Colon (tissue), 2 donors: ENCODE measurements at regions not wholly inside any gene's neighbourhood (a gene's known extent, or its start where the extent isn't known, plus 50 kb on each side); places are given as distances from the start of the nearest gene placed in this dataset.

ENCODE experiments used
- FAIRE-seq: peaks from 2 replicates; lab custom pipeline; 2012; peaks lifted over from hg19 to GRCh38; lab: Jason Lieb, UNC
- donor health status: control.
- donor health status: control.

GRCh38 chr18:64311859-64312258 lies 163.0 kb upstream of the LINC00305 start:
- no peak for FAIRE-seq

- FAIRE-seq: no peak
Observed at GRCh38 chr18:64295839-64296238, 147.0 kb upstream of the LINC00305 start.

- no peak for FAIRE-seq
Observed at GRCh38 chr18:64294967-64295366, 146.1 kb upstream of the LINC00305 start.

GRCh38 chr18:64288432-64288831 lies 139.5 kb upstream of the LINC00305 start:
- no peak for FAIRE-seq

- FAIRE-seq: no peak
Observed at GRCh38 chr18:64287926-64288325, 139.0 kb upstream of the LINC00305 start.

GRCh38 chr18:64283059-64283458 lies 134.2 kb upstream of the LINC00305 start:
- FAIRE-seq: peak; percentile 31

GRCh38 chr18:64278026-64278425 lies 129.1 kb upstream of the LINC00305 start:
- no peak for FAIRE-seq

GRCh38 chr18:64276311-64277090 lies 127.6 kb upstream of the LINC00305 start:
- FAIRE-seq: no peak

GRCh38 chr18:64275593-64276300 lies 126.9 kb upstream of the LINC00305 start:
- no peak for FAIRE-seq

GRCh38 chr18:64273724-64274123 lies 124.8 kb upstream of the LINC00305 start:
- FAIRE-seq: no peak

- FAIRE-seq: no peak
Observed at GRCh38 chr18:64271975-64272659, 123.2 kb upstream of the LINC00305 start.

GRCh38 chr18:64271246-64271645 lies 122.4 kb upstream of the LINC00305 start:
- FAIRE-seq: no peak

GRCh38 chr18:64270608-64271007 lies 121.7 kb upstream of the LINC00305 start:
- FAIRE-seq: no peak

GRCh38 chr18:64270121-64270520 lies 121.2 kb upstream of the LINC00305 start:
- no peak for FAIRE-seq

GRCh38 chr18:64264171-64264570 lies 115.3 kb upstream of the LINC00305 start:
- FAIRE-seq: no peak

GRCh38 chr18:64260810-64261209 lies 111.9 kb upstream of the LINC00305 start:
- FAIRE-seq: no peak

GRCh38 chr18:64259871-64260270 lies 111.0 kb upstream of the LINC00305 start:
- no peak for FAIRE-seq

GRCh38 chr18:64258111-64258650 lies 109.3 kb upstream of the LINC00305 start:
- no peak for FAIRE-seq

- no peak for FAIRE-seq
Observed at GRCh38 chr18:64254399-64255093, 105.7 kb upstream of the LINC00305 start.

GRCh38 chr18:64253873-64254272 lies 105.0 kb upstream of the LINC00305 start:
- no peak for FAIRE-seq

GRCh38 chr18:64253222-64253621 lies 104.3 kb upstream of the LINC00305 start:
- FAIRE-seq: no peak

- no peak for FAIRE-seq
Observed at GRCh38 chr18:64248836-64249235, 99.9 kb upstream of the LINC00305 start.
